Thymus (tissue), 11 donors: ENCODE measurements at regions not wholly inside any gene's neighbourhood (a gene's known extent, or its start where the extent isn't known, plus 50 kb on each side); places are given as distances from the start of the nearest gene placed in this dataset.
"Not testable (repeated sequence)": the region's sequence is repeated elsewhere in the genome, so short reads cannot be mapped to it uniquely, and the experiment has no call there.

Experiments
- DNase-seq, 9 donors: peaks; one replicate each; pipeline ENCODE4 v3.0.0-alpha.2; 2013; ENCODE audit warnings: low spot score in 9 of 9, low read depth in 6 of 9, missing footprints in 1 of 9
- H3K27ac ChIP-seq, 2 donors: one replicate each; pipeline ENCODE4 v1.5.1; 2013; ENCODE audit warnings: control low read depth in 1 of 2, low read depth in 1 of 2, low read length in 1 of 2, mild to moderate bottlenecking in 1 of 2, moderate library complexity in 1 of 2
- H3K27me3 ChIP-seq, 2 donors: one replicate each; pipeline ENCODE4 v1.5.1; 2013; ENCODE audit warnings: low read length in 1 of 2; ENCODE audit not compliant: control insufficient read depth in 2 of 2, insufficient read depth in 1 of 2
- H3K36me3 ChIP-seq, 2 donors: one replicate each; pipeline ENCODE4 v1.5.1; 2013; ENCODE audit warnings: low read length in 1 of 2, mild to moderate bottlenecking in 1 of 2, moderate library complexity in 1 of 2; ENCODE audit not compliant: control insufficient read depth in 2 of 2, insufficient read depth in 2 of 2
- H3K4me1 ChIP-seq, 2 donors: one replicate each; pipeline ENCODE4 v1.5.1; 2013; ENCODE audit warnings: low read length in 2 of 2; ENCODE audit not compliant: control insufficient read depth in 2 of 2, insufficient read depth in 2 of 2
- H3K4me3 ChIP-seq, 2 donors: one replicate each; pipeline ENCODE4 v1.5.1; 2013; ENCODE audit warnings: low read length in 2 of 2, control low read depth in 1 of 2, mild to moderate bottlenecking in 1 of 2
- H3K9me3 ChIP-seq, 2 donors: one replicate each; pipeline ENCODE4 v1.5.1; 2013; ENCODE audit warnings: low read length in 1 of 2, mild to moderate bottlenecking in 1 of 2; ENCODE audit not compliant: control insufficient read depth in 2 of 2, insufficient read depth in 1 of 2
- WGBS: extraction: QIAGEN DNeasy Blood & Tissue Kit; methylation state at CpG from one replicate; pipeline ENCODE4 v1.1.7; 2013; 5-methylcytosine and 5-hydroxymethylcytosine counted together
- donor health status: healthy.

DNA sequence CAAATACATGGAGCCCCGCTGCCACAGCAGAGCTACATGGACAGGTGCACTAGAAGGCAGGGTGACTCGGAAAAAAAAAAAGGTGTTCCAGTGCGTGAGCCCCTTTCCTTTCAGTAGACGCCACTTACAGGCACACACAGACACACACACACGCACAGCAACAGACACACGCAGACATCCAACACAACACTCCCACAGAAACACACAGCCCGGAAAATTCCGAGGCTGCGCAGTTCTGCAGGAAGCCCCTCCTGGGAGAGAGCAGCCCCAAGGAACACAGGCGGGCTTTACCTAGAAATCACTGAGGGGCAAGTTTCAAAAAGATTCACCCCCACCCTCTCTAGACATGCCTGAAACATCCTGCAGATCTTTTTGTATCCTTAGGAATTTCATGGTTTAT lies 136.0 kb upstream of the WSB1 start:
- no peak overlapping the region for H3K4me3 ChIP-seq
- 94% methylated on average over 10 of the region's 10 CpGs for WGBS
- H3K36me3 ChIP-seq = no peaks in the 10 kb centered on the region
- no peaks in the 10 kb centered on the region for H3K4me1 ChIP-seq
- H3K27me3 ChIP-seq = no peaks in the 10 kb centered on the region
- H3K27ac ChIP-seq = no peak overlapping the region
- H3K9me3 ChIP-seq = peaks cover 6 to 40% of the 10 kb centered on the region in 2 donors
- no peak for DNase-seq

DNA sequence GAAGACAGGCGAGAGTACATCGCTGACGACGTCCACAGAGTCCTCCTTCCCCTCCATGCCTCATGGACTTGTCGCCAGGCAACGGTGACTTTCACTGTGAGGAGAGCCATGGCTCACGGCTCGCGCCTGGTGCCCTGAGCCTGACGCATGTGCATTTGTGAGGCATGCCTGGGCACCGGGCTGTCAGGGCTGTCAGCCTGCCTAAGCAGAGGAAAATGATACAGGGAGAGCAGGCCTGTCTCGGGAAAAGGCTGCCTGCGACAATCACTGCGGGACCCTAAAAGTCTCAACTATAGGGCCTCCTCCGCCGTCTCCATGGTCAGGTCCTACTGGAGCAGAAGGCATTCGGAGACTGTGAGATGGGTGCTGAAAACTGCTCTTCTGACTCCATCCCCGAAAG lies 135.5 kb upstream of the WSB1 start:
- WGBS = 95% methylated on average over 18 of the region's 18 CpGs
- Histone ChIP-seq H3K27me3 (no peaks in the 10 kb centered on the region), H3K36me3 (no peaks in the 10 kb centered on the region), H3K27ac (no peak overlapping the region), H3K4me1 (no peaks in the 10 kb centered on the region), H3K4me3 (no peak overlapping the region), H3K9me3 (peaks cover 6 to 36% of the 10 kb centered on the region in 2 donors)
- no peak for DNase-seq

DNA sequence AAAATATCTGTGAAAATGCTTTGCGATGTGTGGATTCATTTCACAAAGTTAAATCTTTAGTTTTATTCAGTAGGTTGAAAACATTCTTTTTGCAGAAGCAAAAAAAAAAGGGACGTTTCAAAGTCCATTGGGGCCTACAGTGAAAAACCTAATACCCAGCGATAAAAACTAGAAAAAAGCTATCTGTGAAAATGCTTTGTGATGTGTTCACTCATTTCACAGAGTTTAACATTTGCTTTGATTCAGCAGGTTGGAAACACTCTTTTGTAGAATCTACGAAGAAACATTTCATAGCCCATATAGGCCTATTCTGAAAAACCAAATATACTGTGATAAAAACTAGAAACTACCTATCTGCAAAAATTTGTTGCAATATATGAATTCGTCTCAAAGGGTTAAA lies 113.6 kb upstream of the WSB1 start:
- H3K4me3 ChIP-seq = no peak overlapping the region
- 95% methylated on average over 5 of the region's 5 CpGs for WGBS

DNA sequence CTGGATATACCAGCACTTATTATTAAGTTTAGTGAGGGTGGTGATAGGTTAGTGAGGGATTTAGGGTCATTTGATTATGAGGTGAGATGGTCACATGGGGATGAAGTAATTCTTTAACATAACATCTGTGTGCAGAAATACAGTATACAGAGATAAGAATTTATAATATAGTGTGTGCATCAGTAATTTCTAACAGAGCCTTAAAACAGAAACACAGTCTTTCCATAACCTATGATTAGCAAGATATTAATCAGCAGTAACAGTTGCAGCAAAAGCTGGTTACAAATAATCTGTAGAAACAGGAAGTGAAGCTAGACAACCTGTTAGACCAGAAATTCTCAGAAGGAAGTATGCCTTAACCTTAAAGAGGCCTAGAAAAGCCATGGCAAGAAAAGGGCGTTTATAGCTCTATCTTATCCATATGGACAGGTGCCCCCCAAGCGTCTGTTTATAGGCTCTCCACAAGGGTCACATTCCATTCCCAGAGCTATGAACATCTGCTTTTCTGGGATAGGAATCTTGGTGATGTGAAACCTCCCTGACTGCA lies 112.5 kb upstream of the WSB1 start:
- H3K9me3 ChIP-seq, DNase-seq, H3K4me1 ChIP-seq, H3K27ac ChIP-seq, H3K4me3 ChIP-seq, H3K27me3 ChIP-seq, H3K36me3 ChIP-seq: not testable (repeated sequence)
- 64% methylated on average over 2 of the region's 2 CpGs for WGBS

More for the DNA sequence above, 113.6 kb upstream of the WSB1 start:
- no peaks in the 10 kb centered on the region for H3K9me3 ChIP-seq
- no peak overlapping the region for H3K27ac ChIP-seq
- no peaks in the 10 kb centered on the region for H3K36me3 ChIP-seq
- H3K27me3 ChIP-seq = no peaks in the 10 kb centered on the region
- H3K4me1 ChIP-seq = no peaks in the 10 kb centered on the region
- no peak for DNase-seq

DNA sequence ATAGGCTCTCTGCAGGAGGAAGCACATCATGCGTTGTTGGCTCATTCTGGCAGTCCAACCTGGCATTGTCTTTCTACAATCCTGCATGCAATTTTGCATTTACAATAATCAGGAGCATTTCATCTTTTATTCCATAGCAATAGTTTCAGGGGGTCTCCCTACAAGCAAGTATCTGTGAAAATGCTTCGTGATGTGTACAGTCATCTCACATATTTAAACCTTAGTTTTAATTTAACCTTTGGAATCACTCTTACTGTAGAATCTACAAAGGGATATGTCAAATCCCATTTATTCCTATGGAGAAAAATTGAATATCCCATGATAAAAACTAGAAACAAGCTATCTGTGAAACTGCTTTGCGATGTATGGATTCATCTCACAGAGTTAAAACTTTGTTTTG lies 112.0 kb upstream of the WSB1 start:
- H3K27me3 ChIP-seq = no peaks in the 10 kb centered on the region
- H3K27ac ChIP-seq = no peak overlapping the region
- no peaks in the 10 kb centered on the region for H3K9me3 ChIP-seq
- no peaks in the 10 kb centered on the region for H3K4me1 ChIP-seq
- H3K36me3 ChIP-seq = no peaks in the 10 kb centered on the region
- no peak overlapping the region for H3K4me3 ChIP-seq
- no peak for DNase-seq
- 97% methylated on average over 3 of the region's 3 CpGs for WGBS

DNA sequence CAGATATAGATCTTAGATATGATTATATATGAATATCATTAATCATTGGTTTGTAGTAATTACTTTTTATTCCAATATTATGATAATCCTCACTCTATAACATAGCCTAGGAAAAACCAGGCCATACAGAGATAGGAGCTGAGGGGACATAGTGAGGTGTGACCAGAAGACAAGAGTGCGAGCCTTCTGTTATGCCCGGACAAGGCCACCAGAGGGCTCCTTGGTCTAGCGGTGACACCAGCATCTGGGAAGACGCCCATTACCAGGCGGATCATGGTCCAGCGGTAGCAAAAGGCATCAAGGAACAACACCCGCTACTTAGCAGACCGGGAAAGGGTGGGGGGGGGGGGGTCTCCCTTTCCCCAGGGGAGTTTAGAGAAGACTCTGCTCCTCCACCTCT lies 96.4 kb upstream of the WSB1 start:
- not testable (repeated sequence) for H3K27me3 ChIP-seq, DNase-seq, H3K9me3 ChIP-seq, H3K36me3 ChIP-seq, H3K4me3 ChIP-seq, H3K4me1 ChIP-seq, H3K27ac ChIP-seq
- WGBS = 73% methylated on average over 8 of the region's 8 CpGs

DNA sequence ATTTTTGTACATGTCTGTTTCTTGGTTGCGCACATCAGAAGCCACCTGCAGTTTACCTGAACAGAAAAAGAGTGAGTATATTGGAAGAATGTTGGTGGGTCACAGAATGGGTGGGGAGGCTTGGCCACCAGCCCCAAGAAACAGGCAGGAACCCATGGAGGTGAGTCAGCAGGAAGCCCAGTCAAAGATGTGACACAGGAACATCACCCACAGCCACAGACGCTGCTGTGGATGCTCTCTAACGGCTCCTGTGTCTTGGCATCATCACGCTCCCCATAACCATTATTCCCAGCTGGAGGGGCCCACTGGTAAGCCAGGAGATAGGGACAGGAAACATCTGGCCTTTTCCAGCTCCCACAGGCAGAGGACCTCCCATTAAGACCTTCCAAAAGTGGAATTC lies 94.0 kb upstream of the WSB1 start:
- no peaks in the 10 kb centered on the region for H3K9me3 ChIP-seq
- no peaks in the 10 kb centered on the region for H3K4me1 ChIP-seq
- DNase-seq = no peak
- no peak overlapping the region for H3K4me3 ChIP-seq
- H3K27ac ChIP-seq = no peak overlapping the region
- H3K27me3 ChIP-seq = no peaks in the 10 kb centered on the region
- H3K36me3 ChIP-seq = no peaks in the 10 kb centered on the region
- 35% methylated on average over 4 of the region's 4 CpGs for WGBS

DNA sequence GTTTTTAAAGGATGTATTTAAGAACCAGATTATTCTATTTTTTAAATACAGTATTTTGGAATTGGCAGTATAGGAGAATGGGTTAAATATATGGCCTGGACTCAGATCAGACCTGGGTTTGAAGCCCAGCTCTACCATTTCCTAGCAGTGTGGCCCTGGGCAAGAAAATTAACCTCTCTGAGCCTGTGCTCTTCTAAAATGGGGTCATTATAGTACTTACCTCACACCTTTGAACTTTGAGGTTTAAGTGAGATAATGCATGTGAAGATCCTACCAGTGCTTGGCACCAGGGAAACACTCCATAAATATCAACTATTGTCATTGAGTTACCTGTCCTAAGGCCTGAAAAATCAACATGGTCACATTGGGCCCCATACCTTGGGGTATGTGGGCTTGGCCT lies 93.4 kb upstream of the WSB1 start:
- Histone ChIP-seq H3K36me3 (no peaks in the 10 kb centered on the region), H3K27ac (no peak overlapping the region), H3K4me3 (no peak overlapping the region), H3K4me1 (no peaks in the 10 kb centered on the region), H3K9me3 (no peaks in the 10 kb centered on the region), H3K27me3 (no peaks in the 10 kb centered on the region)
- DNase-seq = no peak

DNA sequence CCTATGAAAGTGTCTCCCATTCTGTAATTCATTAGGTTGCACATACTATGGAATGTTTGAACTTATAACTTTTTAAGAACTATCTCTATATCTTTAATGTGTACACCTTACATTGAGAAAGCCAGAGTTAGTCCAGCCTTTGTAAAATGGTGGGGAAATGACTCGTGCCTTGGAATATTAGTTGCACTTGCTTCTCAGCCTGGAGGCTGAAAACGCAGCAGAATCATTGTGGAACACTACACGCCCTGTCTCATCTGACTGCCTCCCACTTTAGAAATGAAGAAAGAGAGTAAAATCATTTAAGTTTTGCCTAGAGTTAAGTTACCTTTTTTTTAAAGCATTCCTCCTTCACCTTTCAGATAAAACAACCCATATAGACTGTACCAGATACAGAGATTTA lies 90.7 kb upstream of the WSB1 start:
- Histone ChIP-seq H3K27ac (no peak overlapping the region), H3K9me3 (no peaks in the 10 kb centered on the region), H3K4me1 (no peaks in the 10 kb centered on the region), H3K36me3 (no peaks in the 10 kb centered on the region), H3K4me3 (no peak overlapping the region), H3K27me3 (no peaks in the 10 kb centered on the region)
- no peak for DNase-seq
- 86% methylated on average over 3 of the region's 3 CpGs for WGBS

DNA sequence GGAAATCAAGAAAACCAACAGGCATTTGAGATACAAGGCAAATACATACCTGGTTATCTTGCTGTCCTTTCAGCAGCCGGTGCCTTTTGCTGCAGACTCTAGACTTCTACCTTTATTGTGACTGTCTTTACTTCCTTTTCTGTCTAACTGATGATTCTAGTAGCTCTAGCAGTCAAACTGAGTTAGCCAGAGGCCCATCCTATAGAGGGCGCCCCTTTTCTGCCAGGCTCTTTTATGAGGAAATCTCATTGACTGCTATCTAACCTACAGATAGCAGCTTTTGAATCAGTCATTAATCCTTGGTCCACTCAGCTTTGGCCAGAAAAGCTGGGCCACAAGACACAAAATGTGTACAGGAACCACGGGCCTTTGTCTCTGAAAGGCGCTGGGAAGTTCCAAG lies 87.5 kb upstream of the WSB1 start:
- Histone ChIP-seq H3K9me3 (no peaks in the 10 kb centered on the region), H3K36me3 (no peaks in the 10 kb centered on the region), H3K4me1 (no peaks in the 10 kb centered on the region), H3K27ac (no peak overlapping the region), H3K4me3 (no peak overlapping the region), H3K27me3 (no peaks in the 10 kb centered on the region)
- 65% methylated on average over 4 of the region's 4 CpGs for whole genome bisulfite sequencing
- DNase-seq = no peak
